Vagina (tissue), 2 donors: ENCODE measurements at regions not wholly inside any gene's neighbourhood (a gene's known extent, or its start where the extent isn't known, plus 50 kb on each side); places are given as distances from the start of the nearest gene placed in this dataset.

Experiments
- DNase-seq, 2 donors: peaks; one replicate each; pipeline ENCODE4 v3.0.0-alpha.2; 2017; ENCODE audit errors: extremely low spot score in 2 of 2
- H3K27ac ChIP-seq: fragments of 200-600 bp; sonication (generic); one replicate; pipeline ENCODE4 v1.5.1; 2019
- H3K27me3 ChIP-seq: fragments of 200-600 bp; sonication (generic); one replicate; pipeline ENCODE4 v1.5.1; 2019
- H3K36me3 ChIP-seq, 2 donors: fragments of 200-600 bp; sonication (generic); one replicate each; pipeline ENCODE4 v1.5.1; 2017 to 2019
- H3K4me1 ChIP-seq: fragments of 200-600 bp; sonication (generic); one replicate; pipeline ENCODE4 v1.5.1; 2019
- H3K4me3 ChIP-seq, 2 donors: fragments of 200-600 bp; sonication (generic); 1 replicate in 1 of 2; 2 replicates in 1 of 2; pipeline ENCODE4 v1.5.1; 2016 to 2019
- H3K9me3 ChIP-seq: fragments of 200-600 bp; sonication (generic); one replicate; pipeline ENCODE4 v1.5.1; 2019
- POLR2A ChIP-seq, 2 donors: fragments of 450-650 bp; IDR thresholded peaks; one replicate each; pipeline ENCODE4 v1.6.1; 2017; ENCODE audit warnings: antibody characterized with exemption in 2 of 2, mild to moderate bottlenecking in 2 of 2, moderate library complexity in 2 of 2
- POLR2AphosphoS5 ChIP-seq, 2 donors: sonication (generic); formaldehyde crosslinking; IDR thresholded peaks; one replicate each; pipeline ENCODE4 v1.9.0; 2017; ENCODE audit warnings: antibody characterized with exemption in 2 of 2, mild to moderate bottlenecking in 2 of 2, low read depth in 1 of 2; ENCODE audit not compliant: insufficient read depth in 1 of 2
- intact Hi-C: fragments of 100-400 bp; cut with DNase I; formaldehyde crosslinking; loops from one replicate; pipeline ENCODE4 v1.15.1; 2023
- TF ChIP-seq, protein P1 (sequence below), 3 experiments: fragments of 450-650 bp in 2 of 3; fragments of 200-600 bp in 1 of 3; sonication (generic) in 1 of 3; IDR thresholded peaks; one replicate each; pipeline ENCODE4 v1.5.1; 2017 to 2019; ENCODE audit warnings: antibody characterized with exemption in 3 of 3, mild to moderate bottlenecking in 2 of 3, moderate library complexity in 2 of 3

DNA sequence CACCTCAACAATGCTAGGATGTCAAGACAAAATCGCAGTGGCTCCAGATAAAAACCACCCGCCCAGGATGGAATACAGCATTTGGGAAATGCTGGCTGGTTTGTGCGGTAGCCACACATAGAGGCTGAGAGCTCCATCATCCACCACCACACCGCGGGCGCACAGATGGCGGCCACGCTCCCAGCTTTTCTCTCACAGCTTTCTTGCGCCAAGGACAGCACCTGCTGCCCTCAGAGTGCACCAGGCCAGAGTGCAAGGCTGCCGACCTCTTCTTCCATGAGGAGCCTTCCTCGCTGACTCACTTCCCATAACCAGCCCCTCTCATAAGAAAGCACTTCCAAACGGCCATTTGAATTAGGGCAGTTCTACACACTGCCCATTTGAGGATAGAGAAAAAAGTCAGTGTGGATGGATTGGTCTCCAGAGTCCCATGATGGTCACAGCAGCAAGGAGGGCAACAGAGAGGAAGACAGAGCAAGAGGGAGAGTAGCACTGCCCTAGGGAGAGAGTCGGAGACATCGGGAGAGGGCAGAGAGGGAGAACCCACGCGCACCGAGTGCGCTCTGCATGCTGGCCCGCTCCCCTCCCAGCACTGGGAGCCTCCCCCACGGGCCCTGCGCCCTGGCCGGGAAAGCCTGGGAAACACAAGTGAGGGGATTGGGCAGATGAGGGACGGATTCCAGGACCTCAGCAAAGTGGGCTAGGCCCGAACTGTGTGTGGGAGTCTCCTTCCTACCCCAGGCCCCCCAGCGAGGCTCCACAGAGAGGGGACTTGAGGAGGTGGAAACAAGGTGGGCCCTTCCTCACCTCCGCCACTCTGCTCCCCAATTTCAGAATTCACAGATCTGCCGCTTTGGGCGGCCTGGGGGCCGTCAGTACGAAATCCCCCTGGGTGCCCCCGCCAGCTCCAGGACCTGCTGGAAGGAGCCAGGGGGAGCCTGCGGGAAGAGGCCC is 156.9 kb downstream of the USP12 start:
- TF ChIP-seq POLR2A (IDR thresholded peaks at IDR 0.05) (no peak), POLR2AphosphoS5 (IDR thresholded peaks at IDR 0.05; ENCODE audit: insufficient read depth in 1 of 2, low read depth in 1 of 2) (no peak)
- TF ChIP-seq, protein P1, sequence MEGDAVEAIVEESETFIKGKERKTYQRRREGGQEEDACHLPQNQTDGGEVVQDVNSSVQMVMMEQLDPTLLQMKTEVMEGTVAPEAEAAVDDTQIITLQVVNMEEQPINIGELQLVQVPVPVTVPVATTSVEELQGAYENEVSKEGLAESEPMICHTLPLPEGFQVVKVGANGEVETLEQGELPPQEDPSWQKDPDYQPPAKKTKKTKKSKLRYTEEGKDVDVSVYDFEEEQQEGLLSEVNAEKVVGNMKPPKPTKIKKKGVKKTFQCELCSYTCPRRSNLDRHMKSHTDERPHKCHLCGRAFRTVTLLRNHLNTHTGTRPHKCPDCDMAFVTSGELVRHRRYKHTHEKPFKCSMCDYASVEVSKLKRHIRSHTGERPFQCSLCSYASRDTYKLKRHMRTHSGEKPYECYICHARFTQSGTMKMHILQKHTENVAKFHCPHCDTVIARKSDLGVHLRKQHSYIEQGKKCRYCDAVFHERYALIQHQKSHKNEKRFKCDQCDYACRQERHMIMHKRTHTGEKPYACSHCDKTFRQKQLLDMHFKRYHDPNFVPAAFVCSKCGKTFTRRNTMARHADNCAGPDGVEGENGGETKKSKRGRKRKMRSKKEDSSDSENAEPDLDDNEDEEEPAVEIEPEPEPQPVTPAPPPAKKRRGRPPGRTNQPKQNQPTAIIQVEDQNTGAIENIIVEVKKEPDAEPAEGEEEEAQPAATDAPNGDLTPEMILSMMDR (IDR thresholded peaks at IDR 0.05), result no peak
- Histone ChIP-seq H3K27ac (no peak overlapping the region), H3K4me1 (no peaks in the 10 kb centered on the region), H3K4me3 (no peak overlapping the region), H3K9me3 (no peaks in the 10 kb centered on the region), H3K27me3 (no peaks in the 10 kb centered on the region), H3K36me3 (no peaks in the 10 kb centered on the region)
- intact Hi-C loops, result no loop called here
- DNase-seq, result peak in 1 of 2 donors; percentile 74

DNA sequence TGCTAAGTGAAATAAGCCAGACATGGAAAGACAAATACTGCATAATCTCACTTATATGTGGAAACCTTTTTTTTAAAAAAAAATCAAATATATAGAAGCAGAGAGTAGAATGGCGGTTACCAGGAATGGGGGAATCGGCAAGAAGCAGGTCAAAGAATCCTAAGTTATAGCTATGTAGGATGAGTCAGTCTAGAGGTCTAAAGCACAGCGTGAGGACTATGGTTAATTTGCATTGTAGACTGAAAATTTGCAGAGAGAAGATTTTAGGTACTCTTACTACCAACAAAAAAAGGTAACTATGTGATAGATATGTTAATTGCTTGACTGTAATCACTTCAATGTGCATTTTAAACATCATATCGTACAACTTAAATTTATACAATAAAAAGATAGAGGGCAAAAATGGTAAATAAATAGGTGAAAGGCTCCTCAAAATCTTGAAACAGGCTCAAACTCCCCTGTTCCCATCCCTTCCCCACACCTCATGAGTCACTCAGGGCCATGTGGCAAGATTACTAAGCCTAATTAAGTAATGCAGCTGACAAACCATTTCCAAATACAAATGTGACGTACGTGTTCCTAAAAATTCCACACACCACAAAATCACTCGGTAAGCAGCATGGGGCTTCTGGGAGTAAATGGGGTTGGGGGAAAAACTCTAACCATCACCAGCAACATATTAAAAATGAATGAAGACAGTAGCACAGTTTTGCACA is 159.0 kb downstream of the USP12 start:
- Histone ChIP-seq H3K9me3 (no peaks in the 10 kb centered on the region), H3K4me3 (no peak overlapping the region), H3K4me1 (no peaks in the 10 kb centered on the region), H3K36me3 (no peaks in the 10 kb centered on the region), H3K27ac (no peak overlapping the region), H3K27me3 (no peaks in the 10 kb centered on the region)
- TF ChIP-seq, protein P1 (IDR thresholded peaks at IDR 0.05), result no peak
- intact Hi-C loops, result no loop called here
- DNase-seq, result peak in 1 of 2 donors; percentile 19

DNA sequence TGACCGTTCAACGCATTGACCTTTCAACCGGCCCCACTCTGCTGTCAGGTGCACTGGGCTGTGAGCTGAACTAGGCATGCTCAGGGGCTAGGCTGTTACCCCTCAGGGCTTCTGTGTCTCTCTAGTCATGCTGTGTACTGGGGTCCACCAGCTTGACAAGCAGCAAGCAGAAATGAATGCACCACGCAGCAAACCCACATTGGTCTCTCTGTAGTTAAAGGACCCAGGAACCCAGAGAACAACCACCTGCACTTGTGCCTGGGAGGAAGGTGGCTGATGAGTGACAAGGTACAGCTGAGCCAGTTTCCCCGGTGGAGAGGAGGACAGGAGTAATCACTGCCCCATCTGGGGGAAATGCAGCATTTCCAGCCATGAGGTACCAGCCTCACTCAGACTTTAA is 159.9 kb downstream of the USP12 start:
- Histone ChIP-seq H3K4me1 (peaks cover 6% of the 10 kb centered on the region), H3K27me3 (no peaks in the 10 kb centered on the region), H3K9me3 (no peaks in the 10 kb centered on the region), H3K27ac (no peak overlapping the region), H3K4me3 (no peak overlapping the region), H3K36me3 (no peaks in the 10 kb centered on the region)
- peak; percentile 44 to 84 for DNase-seq
- TF ChIP-seq POLR2A (IDR thresholded peaks at IDR 0.05) (no peak), POLR2AphosphoS5 (IDR thresholded peaks at IDR 0.05; ENCODE audit: insufficient read depth in 1 of 2, low read depth in 1 of 2) (no peak)
- TF ChIP-seq, protein P1 (IDR thresholded peaks at IDR 0.05), result no peak
- intact Hi-C loops, result no loop called here

DNA sequence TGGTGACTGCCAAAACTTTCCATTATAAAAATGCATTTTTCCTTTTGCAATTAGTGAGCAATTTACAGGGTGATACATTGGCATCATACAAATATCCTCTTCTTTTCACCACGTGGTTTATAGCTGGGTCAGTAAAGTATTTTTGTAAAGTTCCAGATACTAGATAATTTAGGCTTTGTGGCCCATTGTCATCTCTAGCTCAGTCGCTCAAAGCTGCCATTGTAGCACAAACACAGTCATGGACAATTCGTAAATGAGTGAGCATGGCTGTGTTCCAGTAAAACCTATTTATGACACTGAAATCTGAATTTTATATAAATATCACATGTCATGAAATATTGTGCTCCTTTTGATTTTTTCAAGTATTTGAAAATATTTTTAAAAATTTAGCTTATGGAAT is 162.9 kb downstream of the USP12 start:
- TF ChIP-seq, protein P1 (IDR thresholded peaks at IDR 0.05), result no peak
- TF ChIP-seq POLR2AphosphoS5 (IDR thresholded peaks at IDR 0.05; ENCODE audit: insufficient read depth in 1 of 2, low read depth in 1 of 2), result no peak
- TF ChIP-seq POLR2A (IDR thresholded peaks at IDR 0.05), result no peak
- intact Hi-C loops, result no loop called here
- Histone ChIP-seq H3K9me3 (no peaks in the 10 kb centered on the region), H3K4me3 (no peak overlapping the region), H3K4me1 (peaks cover 20% of the 10 kb centered on the region), H3K27ac (no peak overlapping the region), H3K36me3 (no peaks in the 10 kb centered on the region), H3K27me3 (peaks cover 4% of the 10 kb centered on the region)
- no peak for DNase-seq

DNA sequence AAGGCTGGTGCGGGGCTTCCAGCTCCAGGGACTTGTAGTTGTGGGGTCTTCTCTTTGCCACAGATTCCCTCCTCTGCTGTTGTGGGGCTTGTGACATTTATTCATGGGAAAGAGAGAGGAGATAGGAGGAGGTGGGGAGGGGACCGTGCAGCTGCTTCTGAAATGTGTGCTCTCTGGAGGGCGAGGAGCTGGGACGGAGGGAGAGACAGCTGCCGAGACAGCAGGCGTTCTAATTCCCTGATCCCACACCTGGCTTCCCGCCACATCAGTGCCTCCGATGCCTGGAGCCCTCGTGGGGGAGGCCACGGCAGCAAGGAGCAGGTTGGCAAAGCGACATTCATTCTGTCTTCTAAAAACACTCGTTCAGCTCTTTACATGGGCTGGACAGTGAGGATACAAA is 164.4 kb downstream of the USP12 start:
- H3K9me3 ChIP-seq, result no peaks in the 10 kb centered on the region
- intact Hi-C loops, result no loop called here
- no peaks in the 10 kb centered on the region for H3K36me3 ChIP-seq
- DNase-seq, result peak; percentile 52 to 76
- peaks cover 4% of the 10 kb centered on the region for H3K27me3 ChIP-seq
- TF ChIP-seq POLR2A (IDR thresholded peaks at IDR 0.05) (no peak), POLR2AphosphoS5 (IDR thresholded peaks at IDR 0.05; ENCODE audit: insufficient read depth in 1 of 2, low read depth in 1 of 2) (no peak)
- TF ChIP-seq, protein P1 (IDR thresholded peaks at IDR 0.05), result no peak
- peaks cover 20% of the 10 kb centered on the region for H3K4me1 ChIP-seq
- peak overlapping the region; percentile 33 for H3K4me3 ChIP-seq
- no peak overlapping the region for H3K27ac ChIP-seq
